ENCODE measurements at regions not wholly inside any gene's neighbourhood (a gene's known extent, or its start where the extent isn't known, plus 50 kb on each side); places are given as distances from the start of the nearest gene placed in this dataset.

- TF ChIP-seq MAX (IDR thresholded peaks at IDR 0.05) (no peak), RFX5 (IDR thresholded peaks at IDR 0.05) (no peak), SMC3 (IDR thresholded peaks at IDR 0.05) (no peak), CTCF (IDR thresholded peaks at IDR 0.05) (peak; percentile 15; the same call in 1 of the 3 replicates), CHD4 (IDR thresholded peaks at IDR 0.05; ENCODE audit: borderline replicate concordance) (no peak), ZFP36 (IDR thresholded peaks at IDR 0.05; ENCODE audit: borderline replicate concordance, partially characterized antibody) (no peak), POLR2A (IDR thresholded peaks at IDR 0.05; ENCODE audit: low read length) (no peak)
Observed at GRCh38 chr10:44306762-44307161, 78.1 kb downstream of the CXCL12 start.
